Uterus (tissue), 2 donors: ENCODE measurements at regions not wholly inside any gene's neighbourhood (a gene's known extent, or its start where the extent isn't known, plus 50 kb on each side); places are given as distances from the start of the nearest gene placed in this dataset.

Source experiments
- CTCF ChIP-seq, 4 experiments: fragments of 200-600 bp in 2 of 4; fragments of 450-650 bp in 2 of 4; sonication (generic) in 2 of 4; IDR thresholded peaks; one replicate each; pipeline ENCODE4 v1.5.1; 2016 to 2019; ENCODE audit warnings: antibody characterized with exemption in 4 of 4, mild to moderate bottlenecking in 2 of 4, moderate library complexity in 1 of 4
- POLR2A ChIP-seq, 2 donors: fragments of 450-650 bp; IDR thresholded peaks; one replicate each; pipeline ENCODE4 v1.6.1; 2016; ENCODE audit warnings: antibody characterized with exemption in 2 of 2, mild to moderate bottlenecking in 1 of 2, moderate library complexity in 1 of 2

GRCh38 chr14:51432302-51432948 lies 192.4 kb downstream of the TMX1 start:
- no peak for TF ChIP-seq CTCF (IDR thresholded peaks at IDR 0.05)
- no peak for TF ChIP-seq POLR2A (IDR thresholded peaks at IDR 0.05)
